ENCODE measurements at regions not wholly inside any gene's neighbourhood (a gene's known extent, or its start where the extent isn't known, plus 50 kb on each side); places are given as distances from the start of the nearest gene placed in this dataset.

DNA sequence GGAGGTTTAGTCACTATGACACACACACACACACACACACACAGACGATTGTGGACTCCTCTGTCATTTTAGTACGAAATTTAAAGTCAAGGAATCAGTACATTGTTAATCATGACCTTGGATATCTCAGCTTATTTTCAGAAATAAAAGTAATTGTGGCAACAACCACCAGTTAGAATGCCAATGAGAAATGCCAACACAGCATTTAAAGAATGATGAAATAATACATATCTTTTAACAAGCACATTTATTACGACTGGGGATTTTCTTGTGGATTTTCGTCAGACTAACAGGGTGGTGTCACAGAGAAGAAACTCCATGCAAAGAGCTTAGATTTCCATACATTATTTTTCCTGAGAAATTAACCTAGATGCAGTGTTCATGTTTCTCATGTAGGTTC, 1289.4 kb downstream of the AACS start:
- DNase-seq (no peak), ATAC-seq (no peak)
- no peaks in the 10 kb centered on the region for H3K27me3 Mint-ChIP-seq
- H3K4me1 Mint-ChIP-seq = no peaks in the 10 kb centered on the region
- H3K9me3 Mint-ChIP-seq = peaks cover 11 to 42% of the 10 kb centered on the region in 2 donors
- H3K27ac Mint-ChIP-seq = no peak overlapping the region
- no peak overlapping the region for H3K4me3 Mint-ChIP-seq

DNA sequence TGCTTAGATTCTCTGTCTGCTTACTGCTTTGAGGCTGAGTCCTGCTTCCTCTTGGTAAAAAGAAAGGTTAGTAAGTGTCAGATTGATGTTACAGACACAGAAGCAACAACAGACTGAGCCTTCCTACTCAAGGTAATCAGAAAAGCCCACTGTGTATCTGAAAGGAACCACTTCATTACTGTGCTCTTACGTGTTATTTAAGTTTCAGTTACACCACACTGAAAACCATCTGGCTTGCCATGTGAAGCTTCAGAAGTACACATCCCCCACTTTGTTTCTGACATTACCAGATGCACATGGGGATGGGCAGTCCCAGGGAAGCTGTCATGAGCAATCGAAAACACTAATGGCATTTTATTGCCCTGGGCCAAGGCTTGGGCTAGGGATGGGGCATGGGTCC, 1290.1 kb downstream of the AACS start:
- ATAC-seq = no peak
- Mint-ChIP-seq H3K9me3 (peaks cover 11 to 48% of the 10 kb centered on the region in 2 donors), H3K4me3 (no peak overlapping the region), H3K27ac (no peak overlapping the region), H3K4me1 (no peaks in the 10 kb centered on the region), H3K27me3 (no peaks in the 10 kb centered on the region)
- DNase-seq = no peak

DNA sequence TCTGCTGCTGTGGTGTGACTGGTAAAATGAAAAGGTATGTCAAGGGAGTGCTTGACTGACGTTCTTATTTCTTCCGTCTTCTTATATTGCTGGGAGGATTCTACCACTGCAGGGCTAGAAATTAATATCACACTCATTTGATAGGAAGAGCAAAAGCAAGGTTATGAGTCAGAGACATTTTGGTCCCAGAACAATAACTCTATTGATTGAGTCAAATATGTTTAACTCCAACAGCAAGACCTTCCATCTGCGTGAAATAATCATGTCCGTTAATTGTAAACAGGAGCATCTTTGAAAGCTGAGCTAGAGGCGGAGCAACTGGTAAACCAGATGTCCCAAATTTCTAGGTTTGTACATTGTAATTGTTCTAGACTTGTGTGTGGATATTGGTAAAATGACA, 1293.6 kb downstream of the AACS start:
- ATAC-seq = no peak
- peaks cover 14 to 54% of the 10 kb centered on the region in 2 donors for H3K9me3 Mint-ChIP-seq
- H3K27ac Mint-ChIP-seq = no peak overlapping the region
- no peak for DNase-seq
- no peaks in the 10 kb centered on the region for H3K4me1 Mint-ChIP-seq
- no peak overlapping the region for H3K4me3 Mint-ChIP-seq
- H3K27me3 Mint-ChIP-seq = no peaks in the 10 kb centered on the region

DNA sequence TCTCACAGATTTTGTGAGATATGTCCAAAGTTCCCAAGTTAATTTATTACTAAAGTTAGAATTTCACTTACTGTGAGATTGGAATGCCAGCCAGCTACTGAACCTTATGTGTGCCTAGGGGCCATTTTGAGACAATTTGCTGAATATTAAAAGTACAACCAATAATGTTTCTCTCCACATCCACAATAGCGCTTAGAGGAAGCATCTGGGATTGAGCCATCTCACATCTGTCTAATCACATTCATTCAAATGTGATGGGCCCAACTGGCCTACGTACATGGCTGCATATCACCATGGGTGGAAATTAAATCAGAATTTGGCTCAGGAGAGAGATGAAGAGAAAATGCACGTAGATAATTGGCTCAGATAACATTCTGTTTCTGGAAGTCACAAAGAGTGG, 1294.0 kb downstream of the AACS start:
- ATAC-seq = no peak
- Mint-ChIP-seq H3K27ac (no peak overlapping the region), H3K4me3 (no peak overlapping the region), H3K9me3 (peaks cover 10 to 50% of the 10 kb centered on the region in 2 donors), H3K4me1 (no peaks in the 10 kb centered on the region), H3K27me3 (no peaks in the 10 kb centered on the region)
- DNase-seq = no peak

DNA sequence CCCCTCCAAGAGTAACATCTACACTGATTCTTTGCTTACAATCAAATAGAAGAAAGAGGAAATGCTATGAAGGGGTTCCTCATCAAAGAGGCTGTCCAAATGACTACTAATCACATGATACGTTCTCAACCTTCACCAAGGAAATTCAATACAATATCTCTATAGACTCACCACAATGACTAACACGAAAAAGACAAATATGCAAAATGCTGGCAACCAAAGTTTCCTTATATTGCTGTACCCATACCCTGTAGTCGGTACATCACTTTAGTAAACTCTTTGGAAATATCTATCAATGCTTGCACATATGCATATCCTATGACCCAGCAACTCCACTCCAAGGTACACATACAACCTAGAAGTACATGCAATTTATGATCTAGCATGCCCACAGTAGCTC, 1296.6 kb downstream of the AACS start:
- no peak overlapping the region for H3K4me3 Mint-ChIP-seq
- H3K27me3 Mint-ChIP-seq = no peaks in the 10 kb centered on the region
- no peak for ATAC-seq
- no peak for DNase-seq
- H3K27ac Mint-ChIP-seq = no peak overlapping the region
- H3K9me3 Mint-ChIP-seq = peaks cover 10 to 48% of the 10 kb centered on the region in 2 donors
- H3K4me1 Mint-ChIP-seq = no peaks in the 10 kb centered on the region

DNA sequence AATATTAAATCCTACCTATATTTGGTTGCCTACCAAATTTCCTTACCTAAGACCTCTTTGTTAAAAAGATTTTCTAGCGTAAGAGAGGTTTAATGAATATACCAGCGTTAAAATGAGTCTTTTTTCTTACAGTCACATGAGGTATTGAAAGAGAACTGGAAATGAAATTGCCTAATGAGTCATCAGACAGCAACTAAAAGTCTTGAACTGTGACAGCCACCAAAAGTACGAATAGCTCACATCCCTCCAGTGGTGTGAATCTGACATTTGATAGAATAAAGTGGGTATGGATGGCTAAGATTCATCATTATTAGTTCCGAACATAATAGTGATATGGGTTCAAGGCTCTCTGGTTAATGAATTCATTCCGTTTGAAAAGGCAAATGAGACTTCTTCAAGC, 1297.3 kb downstream of the AACS start:
- Mint-ChIP-seq H3K27ac (no peak overlapping the region), H3K4me3 (no peak overlapping the region), H3K9me3 (peaks cover 10 to 41% of the 10 kb centered on the region in 2 donors), H3K27me3 (no peaks in the 10 kb centered on the region), H3K4me1 (no peaks in the 10 kb centered on the region)
- no peak for ATAC-seq
- DNase-seq = no peak

DNA sequence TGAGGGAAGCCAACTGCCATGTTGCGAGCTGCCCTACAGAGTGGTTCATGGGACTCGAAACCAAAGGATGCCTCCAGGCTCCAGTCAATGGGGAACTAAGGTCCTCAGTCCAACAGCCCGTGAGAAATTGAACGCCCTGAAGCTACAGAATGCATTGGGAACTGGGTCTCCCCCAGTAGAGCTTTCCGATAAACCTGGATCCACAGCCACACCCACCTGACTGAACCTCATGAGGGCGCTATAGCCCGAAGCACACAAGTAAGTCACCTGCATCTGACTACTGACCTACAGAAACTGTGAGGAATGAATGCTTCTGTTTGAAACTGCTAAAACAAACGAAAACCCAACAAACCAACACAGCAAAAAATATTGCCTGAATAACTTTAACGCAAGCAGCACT, 1297.7 kb downstream of the AACS start:
- Mint-ChIP-seq H3K9me3 (peaks cover 10 to 38% of the 10 kb centered on the region in 2 donors), H3K27ac (no peak overlapping the region), H3K4me1 (no peaks in the 10 kb centered on the region), H3K27me3 (no peaks in the 10 kb centered on the region), H3K4me3 (no peak overlapping the region)
- no peak for ATAC-seq
- no peak for DNase-seq

DNA sequence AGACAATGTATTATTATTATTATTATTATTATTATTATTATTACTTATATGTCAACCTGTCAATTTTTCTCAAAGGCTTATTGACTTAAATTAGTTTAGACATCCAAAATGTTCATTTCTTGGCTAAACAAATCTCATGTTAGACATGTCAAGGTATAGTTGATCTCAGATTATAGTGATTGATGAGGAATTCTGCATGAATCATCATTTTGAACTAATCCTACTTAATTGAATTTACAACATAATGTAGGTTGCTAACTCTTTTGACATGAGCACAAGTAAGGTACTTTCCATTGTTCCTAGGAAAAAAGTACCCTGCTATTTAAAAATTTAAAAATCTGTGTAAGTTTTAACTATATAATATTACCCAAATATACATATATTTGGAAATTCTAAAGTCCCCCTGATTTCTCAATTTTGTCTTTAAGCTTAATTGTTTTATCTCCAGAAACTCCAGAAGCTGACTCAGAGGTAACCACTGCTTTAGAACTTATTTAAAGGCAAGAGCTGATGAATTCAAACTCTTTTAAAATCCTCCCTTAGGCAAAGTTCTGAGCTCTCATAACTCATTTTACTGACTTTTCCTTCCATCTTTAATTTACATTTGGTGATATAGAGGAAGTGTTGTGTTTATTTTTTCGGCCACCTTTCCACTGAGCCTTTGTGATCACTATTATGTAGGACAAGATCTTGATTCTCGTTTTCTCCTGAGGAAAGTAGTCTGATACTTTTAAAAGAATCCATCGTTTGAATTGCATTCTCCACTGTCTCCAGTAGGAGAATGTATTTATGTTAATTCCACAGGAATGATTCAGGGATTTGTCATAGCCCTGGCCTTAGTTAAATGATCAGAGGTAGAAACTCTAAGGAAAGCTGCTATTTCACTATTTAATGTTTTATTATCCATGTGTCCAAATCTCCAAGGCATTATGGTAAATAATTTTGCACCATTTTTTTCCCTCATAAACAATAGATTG, 1304.5 kb downstream of the AACS start:
- Mint-ChIP-seq H3K9me3 (no peaks in the 10 kb centered on the region), H3K27me3 (no peaks in the 10 kb centered on the region), H3K4me1 (no peaks in the 10 kb centered on the region), H3K4me3 (no peak overlapping the region), H3K27ac (no peak overlapping the region)
- DNase-seq (no peak), ATAC-seq (no peak)

DNA sequence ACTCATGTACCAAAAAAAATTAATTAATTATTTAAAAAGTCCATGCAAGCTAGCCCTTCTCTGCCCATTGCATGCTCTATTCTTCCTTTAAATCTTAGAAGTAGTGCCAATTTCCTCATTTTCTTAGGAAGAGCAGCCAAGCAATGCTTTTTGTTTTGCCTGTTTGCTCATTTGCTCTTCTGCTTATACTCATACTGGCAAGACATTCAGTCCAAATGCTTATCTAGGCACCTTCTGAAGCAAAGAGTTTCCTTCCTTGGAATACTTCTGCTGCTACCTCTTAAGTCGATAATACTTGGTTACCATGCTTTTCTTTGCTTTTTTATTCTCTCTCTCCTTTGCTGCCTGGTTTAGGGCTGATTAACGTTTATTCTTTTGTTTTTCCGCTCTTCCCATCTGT, 1318.3 kb downstream of the AACS start:
- Mint-ChIP-seq H3K4me3 (no peak overlapping the region), H3K27ac (no peak overlapping the region), H3K9me3 (peaks cover 16 to 20% of the 10 kb centered on the region in 2 donors), H3K4me1 (no peaks in the 10 kb centered on the region), H3K27me3 (no peaks in the 10 kb centered on the region)
- ATAC-seq = no peak
- no peak for DNase-seq

DNA sequence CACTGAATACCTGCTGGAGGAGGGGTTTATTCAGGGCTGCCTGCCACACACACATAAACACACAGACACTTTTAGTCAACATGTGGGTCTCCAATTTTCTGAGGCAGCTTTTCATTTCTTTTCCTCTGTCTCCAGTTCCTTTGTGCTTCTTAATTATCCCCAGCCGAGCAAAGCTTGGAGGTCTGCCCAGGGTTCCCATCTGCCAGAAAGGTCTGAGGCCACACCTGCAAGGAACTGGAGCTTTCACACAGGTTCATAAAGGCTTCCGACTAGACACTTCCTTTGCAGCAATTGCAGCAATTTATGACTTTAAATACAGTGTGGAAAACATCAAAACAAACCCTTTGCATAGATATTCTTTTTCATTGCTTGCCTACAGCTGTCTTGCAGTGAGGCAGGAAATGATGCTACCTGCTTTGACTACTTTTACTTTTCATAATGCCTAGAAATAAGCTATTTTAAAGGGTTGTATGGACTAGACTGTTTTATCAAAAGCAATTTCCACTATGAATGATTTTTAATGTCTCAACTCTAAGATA, 1318.9 kb downstream of the AACS start:
- Mint-ChIP-seq H3K4me3 (no peak overlapping the region), H3K27ac (no peak overlapping the region), H3K27me3 (no peaks in the 10 kb centered on the region), H3K9me3 (peaks cover 16% of the 10 kb centered on the region in 2 donors), H3K4me1 (no peaks in the 10 kb centered on the region)
- DNase-seq (no peak), ATAC-seq (no peak)

DNA sequence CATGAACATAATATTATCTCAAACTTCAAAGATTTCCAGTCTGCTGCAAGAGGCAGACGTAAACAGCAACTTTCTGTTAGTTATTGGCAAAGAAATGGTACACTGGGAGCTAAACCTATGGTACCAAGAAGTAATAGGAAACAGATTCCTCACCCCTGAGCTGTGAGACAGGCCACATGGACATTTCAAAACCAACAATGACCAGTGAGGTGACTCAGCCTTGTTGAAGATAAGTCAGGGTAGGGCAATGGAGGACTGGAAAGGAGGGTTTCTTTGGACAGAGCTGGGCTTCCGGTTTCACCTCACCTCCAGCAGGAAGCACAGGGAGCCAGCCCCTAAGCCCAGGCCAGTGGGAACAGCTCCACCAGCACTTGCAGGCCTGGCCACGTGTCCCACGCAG, 1320.5 kb downstream of the AACS start:
- no peak overlapping the region for H3K4me3 Mint-ChIP-seq
- no peaks in the 10 kb centered on the region for H3K4me1 Mint-ChIP-seq
- no peak overlapping the region for H3K27ac Mint-ChIP-seq
- H3K27me3 Mint-ChIP-seq = no peaks in the 10 kb centered on the region
- peaks cover 12% of the 10 kb centered on the region in 2 donors for H3K9me3 Mint-ChIP-seq
- ATAC-seq = no peak
- DNase-seq = no peak

DNA sequence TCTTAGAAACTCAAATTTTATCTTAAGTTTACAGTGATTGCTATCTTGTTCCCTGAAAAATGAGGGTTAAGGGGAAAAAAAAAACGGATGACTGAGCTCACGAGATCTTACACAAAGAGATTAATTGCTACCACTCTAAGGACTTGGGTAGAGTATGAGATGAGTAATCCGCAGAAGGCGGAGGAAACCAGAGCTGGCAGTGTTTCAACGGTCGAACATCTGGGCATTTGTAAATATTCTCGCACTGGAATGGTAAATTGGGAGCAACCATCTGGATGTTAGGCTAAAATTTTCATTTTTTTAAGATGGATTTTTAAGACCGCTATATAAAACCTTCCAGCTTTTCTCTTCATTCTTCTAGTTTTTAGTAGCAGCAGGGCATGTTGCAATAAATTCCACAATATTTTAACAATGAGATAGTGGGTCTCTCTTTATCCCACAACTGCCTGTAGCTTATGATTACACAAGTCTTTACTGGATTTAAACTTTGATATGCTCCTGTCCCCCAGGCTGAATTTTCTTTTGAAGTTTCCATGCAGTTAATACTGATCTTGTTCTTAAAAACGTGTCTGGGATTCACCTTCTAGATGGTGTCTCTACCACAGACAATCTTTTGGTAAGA, 1324.1 kb downstream of the AACS start:
- Mint-ChIP-seq H3K27ac (no peak overlapping the region), H3K9me3 (no peaks in the 10 kb centered on the region), H3K27me3 (no peaks in the 10 kb centered on the region), H3K4me1 (no peaks in the 10 kb centered on the region), H3K4me3 (no peak overlapping the region)
- DNase-seq (no peak), ATAC-seq (no peak)

DNA sequence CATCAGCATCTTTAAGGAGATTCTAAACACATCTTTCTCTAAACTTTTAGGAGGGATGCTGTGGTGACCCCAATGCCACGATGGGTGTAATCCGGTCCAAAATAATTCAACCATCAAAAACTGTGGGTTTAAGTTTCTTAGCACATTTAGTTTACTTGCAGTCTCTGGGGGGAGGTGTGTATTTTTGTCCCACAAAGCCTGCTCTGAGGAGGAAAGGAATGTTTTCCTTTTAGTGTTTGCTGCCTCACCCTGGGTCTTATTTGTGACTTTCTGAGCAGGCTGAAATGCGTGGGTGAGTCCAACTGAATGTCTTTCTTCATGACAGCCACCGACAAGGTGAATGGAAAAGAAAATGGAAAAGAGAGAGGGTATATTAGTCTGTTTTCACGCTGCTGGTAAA, 1324.7 kb downstream of the AACS start:
- H3K27me3 Mint-ChIP-seq = no peaks in the 10 kb centered on the region
- H3K9me3 Mint-ChIP-seq = no peaks in the 10 kb centered on the region
- H3K27ac Mint-ChIP-seq = no peak overlapping the region
- ATAC-seq (no peak), DNase-seq (no peak)
- H3K4me3 Mint-ChIP-seq = no peak overlapping the region
- H3K4me1 Mint-ChIP-seq = no peaks in the 10 kb centered on the region

DNA sequence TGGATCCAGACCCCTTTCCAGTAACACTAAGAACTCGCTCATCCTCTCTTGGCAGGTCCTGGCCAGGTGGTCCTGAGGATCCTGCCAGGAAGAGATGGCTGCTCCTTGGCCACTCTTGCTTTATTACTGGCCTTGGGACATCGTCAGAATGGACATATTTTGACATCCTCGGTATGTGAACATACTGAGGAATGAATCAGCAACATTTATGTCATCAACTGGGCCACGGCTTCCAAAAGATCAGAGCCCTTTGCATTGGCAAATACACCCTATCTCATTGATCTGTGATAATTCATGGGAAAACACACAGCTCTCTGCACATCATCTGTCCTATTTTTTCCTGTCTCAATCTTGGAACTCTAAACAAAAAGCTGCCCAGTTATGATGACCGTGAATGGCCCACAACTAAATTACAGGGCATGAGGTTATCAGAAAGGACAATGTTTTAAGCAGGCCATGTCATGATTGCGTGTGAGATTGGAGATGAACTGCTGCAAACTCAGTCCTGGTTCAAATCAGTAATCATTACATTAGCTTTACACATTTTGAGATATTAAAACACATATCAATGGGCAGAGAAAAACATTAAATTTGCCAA, 1325.8 kb downstream of the AACS start:
- no peak for DNase-seq

DNA sequence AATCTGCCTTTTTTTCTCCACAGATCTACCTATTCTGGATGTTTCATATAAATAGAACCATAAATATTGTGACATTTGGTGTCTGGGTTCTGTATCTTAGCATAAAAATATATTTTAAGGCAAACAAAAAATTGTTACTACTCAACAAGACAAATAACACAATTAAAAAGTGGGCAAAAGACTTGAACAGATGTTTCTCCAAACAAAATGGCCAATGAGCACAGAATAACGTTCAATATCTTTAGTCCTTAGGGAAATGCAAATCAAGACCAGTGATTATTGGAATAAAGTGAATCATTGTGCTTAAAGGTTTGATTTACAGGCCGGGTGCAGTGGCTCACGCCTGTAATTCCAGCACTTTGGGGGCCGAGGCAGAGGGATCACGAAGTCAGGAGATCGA, 1331.3 kb downstream of the AACS start:
- no peak for ATAC-seq
- H3K27me3 Mint-ChIP-seq = no peaks in the 10 kb centered on the region
- no peaks in the 10 kb centered on the region for H3K4me1 Mint-ChIP-seq
- H3K27ac Mint-ChIP-seq = no peak overlapping the region
- H3K9me3 Mint-ChIP-seq = peaks cover 0 to 6% of the 10 kb centered on the region in 2 donors
- DNase-seq = no peak
- H3K4me3 Mint-ChIP-seq = no peak overlapping the region

More for the DNA sequence above, 1325.8 kb downstream of the AACS start:
- H3K4me1 Mint-ChIP-seq = no peaks in the 10 kb centered on the region
- no peaks in the 10 kb centered on the region for H3K27me3 Mint-ChIP-seq
- no peak overlapping the region for H3K27ac Mint-ChIP-seq
- ATAC-seq = no peak
- no peaks in the 10 kb centered on the region for H3K9me3 Mint-ChIP-seq
- H3K4me3 Mint-ChIP-seq = no peak overlapping the region

DNA sequence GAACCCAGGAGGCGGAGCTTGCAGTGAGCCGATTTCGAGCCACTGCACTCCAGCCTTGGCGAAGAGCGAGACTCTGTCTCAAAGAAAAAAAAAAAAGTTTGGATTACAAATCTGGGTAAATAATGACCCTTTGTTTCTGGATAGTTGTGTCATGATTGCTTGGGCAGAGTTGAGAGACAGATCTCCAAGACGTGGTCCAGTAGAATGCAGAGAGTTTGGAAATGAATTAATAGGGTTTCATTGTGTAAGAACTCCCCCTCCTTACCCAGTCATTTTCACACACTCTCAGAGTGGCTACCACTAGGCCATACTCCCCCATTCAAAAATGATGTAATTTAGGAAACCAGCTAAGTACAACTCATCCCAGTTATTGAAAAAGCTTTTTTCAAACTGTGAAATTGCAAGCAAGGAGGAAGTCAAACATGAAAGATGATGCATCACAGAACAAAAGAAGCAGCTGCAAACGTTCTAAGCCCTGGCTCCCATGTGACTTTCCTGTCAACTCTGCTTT, 1331.9 kb downstream of the AACS start:
- Mint-ChIP-seq H3K4me3 (no peak overlapping the region), H3K4me1 (no peaks in the 10 kb centered on the region), H3K27ac (no peak overlapping the region), H3K27me3 (no peaks in the 10 kb centered on the region), H3K9me3 (peaks cover 0 to 6% of the 10 kb centered on the region in 2 donors)
- DNase-seq (no peak), ATAC-seq (no peak)
